HepG2 (cell line): ENCODE measurements at regions not wholly inside any gene's neighbourhood (a gene's known extent, or its start where the extent isn't known, plus 50 kb on each side); places are given as distances from the start of the nearest gene placed in this dataset.
"Not testable (repeated sequence)": the region's sequence is repeated elsewhere in the genome, so short reads cannot be mapped to it uniquely, and the experiment has no call there.

Experiments used
- POLR2A ChIP-seq, 2 experiments: IDR thresholded peaks; 2 replicates each; pipeline ENCODE4 v1.6.1; 2011; ENCODE audit warnings: low read depth in 2 of 2, low read length in 2 of 2, mild to moderate bottlenecking in 1 of 2, moderate library complexity in 1 of 2; ENCODE audit not compliant: insufficient read depth in 1 of 2
- SALL1 ChIP-seq: sonication (generic); formaldehyde crosslinking; IDR thresholded peaks from 2 replicates; pipeline ENCODE4 v1.8.0; 2022; ENCODE audit warnings: mild to moderate bottlenecking, missing genetic modification reagents
- ZNF891 ChIP-seq: sonication (generic); formaldehyde crosslinking; IDR thresholded peaks from 2 replicates; pipeline ENCODE4 v1.5.0; 2020; ENCODE audit warnings: mild to moderate bottlenecking, missing genetic modification reagents
- TF ChIP-seq, protein P1 (sequence below): sonication (generic); formaldehyde crosslinking; IDR thresholded peaks from 2 replicates; pipeline ENCODE4 v1.4.0; 2020; ENCODE audit warnings: missing genetic modification reagents
- TF ChIP-seq, protein P2 (sequence below), 2 experiments: IDR thresholded peaks; 2 replicates each; pipeline ENCODE4 v1.6.1; 2011 to 2012; ENCODE audit warnings: low read length in 2 of 2, borderline replicate concordance in 1 of 2, low read depth in 1 of 2, mild to moderate bottlenecking in 1 of 2, moderate library complexity in 1 of 2

DNA sequence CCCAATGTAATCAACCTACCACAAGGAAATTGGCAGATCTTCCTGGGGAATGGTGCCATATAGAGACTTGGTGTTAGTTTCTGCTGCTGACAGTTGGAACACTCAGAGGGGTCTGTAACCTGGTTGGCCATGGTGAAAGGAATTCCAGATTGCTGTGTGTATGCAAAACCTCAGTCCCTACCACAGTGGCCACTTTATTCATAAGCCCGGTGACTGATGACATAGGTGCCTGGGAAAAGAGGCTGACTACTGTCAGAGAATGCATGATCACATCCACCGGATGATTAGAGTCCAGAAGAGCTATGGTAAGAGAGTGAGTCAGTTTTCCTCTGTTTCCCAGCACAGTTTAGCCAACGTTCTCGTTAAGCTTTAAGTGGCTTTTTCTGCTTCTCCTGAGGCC, 156.8 kb upstream of the NPAP1 start:
- TF ChIP-seq ZNF891 (CRISPR knock-in tag); POLR2A (IDR thresholded peaks at IDR 0.05; ENCODE audit: insufficient read depth in 1 of 2, low read depth in 2 of 2, low read length in 2 of 2); SALL1 (CRISPR knock-in tag): not testable (repeated sequence)
- TF ChIP-seq, protein P1, sequence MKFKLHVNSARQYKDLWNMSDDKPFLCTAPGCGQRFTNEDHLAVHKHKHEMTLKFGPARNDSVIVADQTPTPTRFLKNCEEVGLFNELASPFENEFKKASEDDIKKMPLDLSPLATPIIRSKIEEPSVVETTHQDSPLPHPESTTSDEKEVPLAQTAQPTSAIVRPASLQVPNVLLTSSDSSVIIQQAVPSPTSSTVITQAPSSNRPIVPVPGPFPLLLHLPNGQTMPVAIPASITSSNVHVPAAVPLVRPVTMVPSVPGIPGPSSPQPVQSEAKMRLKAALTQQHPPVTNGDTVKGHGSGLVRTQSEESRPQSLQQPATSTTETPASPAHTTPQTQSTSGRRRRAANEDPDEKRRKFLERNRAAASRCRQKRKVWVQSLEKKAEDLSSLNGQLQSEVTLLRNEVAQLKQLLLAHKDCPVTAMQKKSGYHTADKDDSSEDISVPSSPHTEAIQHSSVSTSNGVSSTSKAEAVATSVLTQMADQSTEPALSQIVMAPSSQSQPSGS (CRISPR knock-in tag) = not testable (repeated sequence)
- TF ChIP-seq, protein P2, sequence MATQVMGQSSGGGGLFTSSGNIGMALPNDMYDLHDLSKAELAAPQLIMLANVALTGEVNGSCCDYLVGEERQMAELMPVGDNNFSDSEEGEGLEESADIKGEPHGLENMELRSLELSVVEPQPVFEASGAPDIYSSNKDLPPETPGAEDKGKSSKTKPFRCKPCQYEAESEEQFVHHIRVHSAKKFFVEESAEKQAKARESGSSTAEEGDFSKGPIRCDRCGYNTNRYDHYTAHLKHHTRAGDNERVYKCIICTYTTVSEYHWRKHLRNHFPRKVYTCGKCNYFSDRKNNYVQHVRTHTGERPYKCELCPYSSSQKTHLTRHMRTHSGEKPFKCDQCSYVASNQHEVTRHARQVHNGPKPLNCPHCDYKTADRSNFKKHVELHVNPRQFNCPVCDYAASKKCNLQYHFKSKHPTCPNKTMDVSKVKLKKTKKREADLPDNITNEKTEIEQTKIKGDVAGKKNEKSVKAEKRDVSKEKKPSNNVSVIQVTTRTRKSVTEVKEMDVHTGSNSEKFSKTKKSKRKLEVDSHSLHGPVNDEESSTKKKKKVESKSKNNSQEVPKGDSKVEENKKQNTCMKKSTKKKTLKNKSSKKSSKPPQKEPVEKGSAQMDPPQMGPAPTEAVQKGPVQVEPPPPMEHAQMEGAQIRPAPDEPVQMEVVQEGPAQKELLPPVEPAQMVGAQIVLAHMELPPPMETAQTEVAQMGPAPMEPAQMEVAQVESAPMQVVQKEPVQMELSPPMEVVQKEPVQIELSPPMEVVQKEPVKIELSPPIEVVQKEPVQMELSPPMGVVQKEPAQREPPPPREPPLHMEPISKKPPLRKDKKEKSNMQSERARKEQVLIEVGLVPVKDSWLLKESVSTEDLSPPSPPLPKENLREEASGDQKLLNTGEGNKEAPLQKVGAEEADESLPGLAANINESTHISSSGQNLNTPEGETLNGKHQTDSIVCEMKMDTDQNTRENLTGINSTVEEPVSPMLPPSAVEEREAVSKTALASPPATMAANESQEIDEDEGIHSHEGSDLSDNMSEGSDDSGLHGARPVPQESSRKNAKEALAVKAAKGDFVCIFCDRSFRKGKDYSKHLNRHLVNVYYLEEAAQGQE (IDR thresholded peaks at IDR 0.05; ENCODE audit: borderline replicate concordance in 1 of 2, low read depth in 1 of 2, low read length in 2 of 2) = not testable (repeated sequence)
